ENCODE measurements at regions not wholly inside any gene's neighbourhood (a gene's known extent, or its start where the extent isn't known, plus 50 kb on each side); places are given as distances from the start of the nearest gene placed in this dataset.

DNA sequence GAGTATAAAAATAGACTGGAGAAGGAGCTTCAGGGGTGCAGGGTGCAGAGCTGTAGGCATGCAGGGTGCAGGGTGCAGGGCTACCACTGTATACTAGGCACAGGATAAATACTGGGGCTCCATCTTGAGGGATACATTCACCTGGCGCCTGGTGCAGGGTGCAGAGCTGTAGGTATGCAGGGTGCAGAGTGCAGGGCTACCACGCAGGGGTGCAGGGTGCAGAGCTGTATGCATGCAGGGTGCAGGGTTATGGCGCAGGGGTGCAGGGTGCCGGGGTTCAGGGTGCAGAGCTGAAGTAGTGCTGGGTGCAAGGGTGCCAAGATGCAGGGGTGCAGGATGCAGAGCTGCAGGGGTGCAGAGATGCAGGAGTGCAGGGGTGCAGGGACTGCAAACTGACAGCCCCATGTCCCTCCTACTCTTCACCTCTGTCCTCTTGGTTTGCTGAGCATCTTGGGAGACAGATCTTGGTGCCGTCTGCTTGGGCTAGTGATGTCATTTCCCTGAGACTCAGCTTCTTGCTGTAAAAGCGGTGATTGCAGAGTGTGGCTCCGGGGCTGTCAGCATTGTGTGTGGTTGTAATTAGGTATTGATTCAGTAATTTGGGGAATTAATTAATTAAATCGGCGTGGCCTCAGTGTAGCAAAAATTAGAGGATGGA is 91.2 kb downstream of the ADRA2C start:
- no peak overlapping the region for H3K27ac ChIP-seq
- no peak for TF ChIP-seq ZFX (IDR thresholded peaks at IDR 0.05; ENCODE audit: borderline replicate concordance)
- TF ChIP-seq, protein P1, sequence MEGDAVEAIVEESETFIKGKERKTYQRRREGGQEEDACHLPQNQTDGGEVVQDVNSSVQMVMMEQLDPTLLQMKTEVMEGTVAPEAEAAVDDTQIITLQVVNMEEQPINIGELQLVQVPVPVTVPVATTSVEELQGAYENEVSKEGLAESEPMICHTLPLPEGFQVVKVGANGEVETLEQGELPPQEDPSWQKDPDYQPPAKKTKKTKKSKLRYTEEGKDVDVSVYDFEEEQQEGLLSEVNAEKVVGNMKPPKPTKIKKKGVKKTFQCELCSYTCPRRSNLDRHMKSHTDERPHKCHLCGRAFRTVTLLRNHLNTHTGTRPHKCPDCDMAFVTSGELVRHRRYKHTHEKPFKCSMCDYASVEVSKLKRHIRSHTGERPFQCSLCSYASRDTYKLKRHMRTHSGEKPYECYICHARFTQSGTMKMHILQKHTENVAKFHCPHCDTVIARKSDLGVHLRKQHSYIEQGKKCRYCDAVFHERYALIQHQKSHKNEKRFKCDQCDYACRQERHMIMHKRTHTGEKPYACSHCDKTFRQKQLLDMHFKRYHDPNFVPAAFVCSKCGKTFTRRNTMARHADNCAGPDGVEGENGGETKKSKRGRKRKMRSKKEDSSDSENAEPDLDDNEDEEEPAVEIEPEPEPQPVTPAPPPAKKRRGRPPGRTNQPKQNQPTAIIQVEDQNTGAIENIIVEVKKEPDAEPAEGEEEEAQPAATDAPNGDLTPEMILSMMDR (IDR thresholded peaks at IDR 0.05) = no peak

DNA sequence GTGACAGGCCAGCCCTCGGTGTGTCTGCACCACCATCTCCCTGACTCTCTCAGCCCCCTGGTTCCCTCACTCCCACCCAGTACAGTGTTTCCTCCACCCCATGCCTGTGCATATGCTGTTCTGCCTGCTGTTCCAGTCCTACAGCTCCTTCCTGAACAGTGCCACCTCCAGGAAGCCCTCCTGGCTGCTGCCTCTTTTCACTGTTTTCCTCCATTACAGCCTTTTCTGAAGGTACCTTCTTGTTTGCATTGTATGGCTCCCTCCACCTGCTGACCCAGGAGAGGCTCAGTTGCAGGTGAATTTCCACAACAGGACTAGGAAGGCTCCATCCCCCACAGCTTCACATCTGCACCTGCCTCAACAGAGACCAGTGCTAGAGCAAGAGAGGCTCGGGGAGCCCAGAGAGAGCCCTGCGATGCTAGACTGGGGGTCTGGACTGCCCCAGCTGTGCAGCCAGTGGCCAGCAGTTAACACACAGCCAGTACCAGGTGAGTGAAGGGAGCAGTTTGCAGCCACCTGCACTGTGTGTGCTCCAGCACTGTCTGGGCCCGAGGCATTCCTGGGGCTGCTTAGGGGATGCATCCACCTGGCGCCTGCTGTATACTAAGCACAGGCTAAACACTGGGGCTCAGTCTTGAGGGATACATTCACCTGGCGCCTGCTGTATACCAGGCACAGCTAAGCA is 92.0 kb downstream of the ADRA2C start:
- H3K27ac ChIP-seq = no peak overlapping the region

DNA sequence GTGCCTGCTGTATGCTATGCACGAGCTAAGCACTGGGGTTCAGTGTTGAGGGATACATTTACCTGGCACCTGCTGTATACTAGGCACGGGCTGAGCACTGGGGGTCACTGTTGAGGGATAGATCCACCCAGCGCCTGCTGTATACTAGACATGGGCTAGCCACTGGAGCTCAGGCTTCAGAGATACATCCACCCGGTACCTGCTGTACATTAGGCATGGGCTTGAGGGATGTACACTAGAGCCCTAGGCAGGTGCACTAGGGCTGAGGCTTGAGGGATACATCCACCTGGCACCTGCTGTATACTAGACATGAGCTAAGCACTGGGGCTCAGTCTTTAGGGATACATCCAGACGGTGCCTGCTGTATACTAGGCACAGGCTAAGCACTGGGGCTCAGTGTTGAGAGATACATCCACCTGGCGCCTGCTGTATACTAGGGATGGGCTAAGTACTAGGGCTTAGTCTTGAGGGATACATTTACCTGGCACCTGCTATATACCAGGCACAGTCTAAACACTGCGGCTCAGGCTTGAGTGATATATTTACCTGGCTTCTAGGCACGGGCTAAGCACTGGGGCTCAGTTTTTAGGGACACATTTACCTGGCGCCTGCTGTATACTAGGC is 92.7 kb downstream of the ADRA2C start:
- no peak overlapping the region for H3K27ac ChIP-seq
- no peak for TF ChIP-seq ZFX (IDR thresholded peaks at IDR 0.05; ENCODE audit: borderline replicate concordance)
- TF ChIP-seq, protein P1 (IDR thresholded peaks at IDR 0.05) = no peak

More for the DNA sequence above, 92.0 kb downstream of the ADRA2C start:
- no peak for TF ChIP-seq ZFX (IDR thresholded peaks at IDR 0.05; ENCODE audit: borderline replicate concordance)
- TF ChIP-seq, protein P1 (IDR thresholded peaks at IDR 0.05) = no peak

DNA sequence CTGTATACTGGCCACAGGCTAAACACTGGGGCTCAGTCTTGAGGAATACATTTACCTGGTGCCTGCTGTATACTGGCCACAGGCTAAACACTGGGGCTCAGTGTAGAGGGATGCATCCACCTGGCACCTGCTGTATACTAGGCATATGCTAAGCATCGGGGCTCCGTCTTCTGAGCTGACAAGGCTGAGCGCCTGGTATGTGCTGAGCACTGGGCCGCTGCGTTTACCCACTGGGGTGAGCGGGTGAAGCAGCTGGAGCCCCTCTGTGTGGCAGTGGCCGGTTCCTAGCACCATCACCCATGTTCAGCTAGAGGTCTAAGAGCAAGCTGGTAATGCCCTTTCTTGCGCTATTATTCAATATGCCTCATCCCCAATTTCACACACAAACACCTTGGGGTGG is 93.4 kb downstream of the ADRA2C start:
- TF ChIP-seq ZFX (IDR thresholded peaks at IDR 0.05; ENCODE audit: borderline replicate concordance) = no peak
- TF ChIP-seq, protein P1 (IDR thresholded peaks at IDR 0.05) = no peak
- no peak overlapping the region for H3K27ac ChIP-seq

DNA sequence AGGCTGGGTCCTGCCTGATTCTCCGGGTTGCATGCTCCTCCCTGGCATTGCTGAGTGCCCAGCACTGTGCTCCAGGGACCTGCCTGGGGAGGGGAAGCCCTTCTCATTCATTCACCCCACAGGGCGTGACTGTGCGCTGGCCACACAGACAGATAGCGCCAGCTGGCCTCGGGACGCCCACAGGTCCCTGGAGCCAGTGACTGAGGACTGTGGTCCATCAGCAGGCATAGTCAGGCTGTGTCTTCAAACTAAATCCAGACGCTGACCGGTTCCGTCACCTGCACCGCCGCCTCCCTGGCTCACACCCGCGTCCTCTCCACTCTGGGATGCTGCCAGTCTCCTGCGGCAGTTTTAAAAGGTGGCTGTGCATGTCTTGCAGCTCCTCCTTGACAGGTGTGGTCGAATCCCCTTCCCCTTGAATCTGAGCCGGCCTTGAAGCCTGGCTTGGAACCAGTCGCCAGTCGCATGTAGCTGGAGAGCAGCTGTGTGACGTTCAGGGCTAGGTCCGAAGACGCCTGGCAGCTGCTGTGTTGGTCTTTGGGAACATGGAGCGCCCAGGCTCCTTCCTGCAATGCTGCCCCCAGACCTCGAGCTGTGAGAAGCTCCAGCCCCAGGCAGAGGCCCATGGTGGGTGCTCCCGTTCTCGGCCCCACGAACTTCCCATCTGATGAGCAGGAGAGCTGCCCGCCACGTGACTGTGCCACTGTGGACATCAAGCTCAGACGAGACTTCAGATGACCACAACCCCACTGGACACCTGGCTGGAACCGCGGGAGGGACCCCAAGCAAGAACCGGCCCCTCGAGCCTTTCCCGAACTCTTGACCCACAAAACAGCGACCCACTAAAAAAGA is 94.1 kb downstream of the ADRA2C start:
- TF ChIP-seq, protein P1 (IDR thresholded peaks at IDR 0.05) = no peak
- no peak for TF ChIP-seq ZFX (IDR thresholded peaks at IDR 0.05; ENCODE audit: borderline replicate concordance)
- no peak overlapping the region for H3K27ac ChIP-seq

DNA sequence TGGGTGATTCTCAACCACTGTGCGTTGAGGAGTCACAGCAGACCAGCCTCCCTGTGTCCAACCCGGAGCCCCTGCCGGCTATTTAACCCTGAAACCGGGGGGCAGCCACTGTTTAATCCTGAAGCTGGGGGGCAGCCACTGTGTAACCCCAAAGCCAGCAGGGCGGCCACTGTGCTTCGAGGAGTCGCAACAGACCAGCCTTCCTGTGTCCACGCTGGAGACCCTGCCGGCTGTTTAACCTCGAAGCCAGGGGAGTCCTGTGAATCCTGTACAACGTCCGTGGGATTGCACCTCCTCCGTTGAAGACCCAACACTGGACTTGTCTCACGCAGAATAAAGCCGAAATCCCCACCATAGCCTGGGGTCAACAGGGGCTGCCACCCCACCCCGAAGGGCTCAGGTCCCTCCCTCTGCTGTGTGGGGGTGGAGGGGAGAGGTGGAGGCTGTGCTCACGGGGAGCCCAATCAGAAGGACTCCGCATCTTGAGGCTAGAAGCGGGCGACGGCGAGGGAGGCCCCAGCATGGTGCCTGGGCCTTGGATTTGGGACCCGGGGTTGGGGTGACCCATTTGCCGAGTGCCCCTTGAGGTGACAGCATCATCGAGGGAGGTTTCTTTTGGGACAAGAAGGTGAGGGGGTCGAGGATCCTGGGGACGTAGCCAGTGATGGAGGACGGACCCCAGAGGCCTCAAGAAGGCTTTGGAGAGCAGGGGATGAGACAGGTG is 94.9 kb downstream of the ADRA2C start:
- H3K27ac ChIP-seq = no peak overlapping the region
- TF ChIP-seq, protein P1 (IDR thresholded peaks at IDR 0.05) = no peak
- no peak for TF ChIP-seq ZFX (IDR thresholded peaks at IDR 0.05; ENCODE audit: borderline replicate concordance)

Data from 22Rv1 (cell line).